NCI-H748 (cell line): ENCODE measurements at regions not wholly inside any gene's neighbourhood (a gene's known extent, or its start where the extent isn't known, plus 50 kb on each side); places are given as distances from the start of the nearest gene placed in this dataset.
A peak's percentile ranks its signal among the peaks of the same experiment; 100 is the strongest.

Experiments
- DNase-seq: peaks from one replicate; lab custom pipeline; 2025; ENCODE audit not compliant: unreplicated experiment; lab: John Stamatoyannopoulos, UW

DNA sequence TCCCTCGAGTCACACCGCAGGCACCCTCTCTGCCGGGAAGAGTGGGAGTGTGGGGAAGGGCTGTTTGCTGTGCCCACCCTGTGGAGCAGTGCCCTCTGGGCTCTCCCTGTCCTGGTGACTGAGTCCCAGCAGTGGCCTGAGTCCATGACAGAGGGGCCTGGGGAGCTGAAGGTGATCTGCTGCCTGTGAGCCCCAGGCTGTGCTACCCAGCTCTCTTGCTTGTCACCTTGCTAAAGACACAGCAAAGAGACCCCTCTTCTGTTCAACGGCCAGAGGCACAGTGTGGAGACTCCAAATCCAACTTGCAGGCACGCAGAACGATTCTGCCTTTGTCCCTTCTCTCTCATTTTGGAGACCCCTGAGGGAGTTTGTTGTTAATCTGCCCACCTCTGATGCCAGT is 232.6 kb downstream of the OPA1 start:
- DNase-seq, result no peak

DNA sequence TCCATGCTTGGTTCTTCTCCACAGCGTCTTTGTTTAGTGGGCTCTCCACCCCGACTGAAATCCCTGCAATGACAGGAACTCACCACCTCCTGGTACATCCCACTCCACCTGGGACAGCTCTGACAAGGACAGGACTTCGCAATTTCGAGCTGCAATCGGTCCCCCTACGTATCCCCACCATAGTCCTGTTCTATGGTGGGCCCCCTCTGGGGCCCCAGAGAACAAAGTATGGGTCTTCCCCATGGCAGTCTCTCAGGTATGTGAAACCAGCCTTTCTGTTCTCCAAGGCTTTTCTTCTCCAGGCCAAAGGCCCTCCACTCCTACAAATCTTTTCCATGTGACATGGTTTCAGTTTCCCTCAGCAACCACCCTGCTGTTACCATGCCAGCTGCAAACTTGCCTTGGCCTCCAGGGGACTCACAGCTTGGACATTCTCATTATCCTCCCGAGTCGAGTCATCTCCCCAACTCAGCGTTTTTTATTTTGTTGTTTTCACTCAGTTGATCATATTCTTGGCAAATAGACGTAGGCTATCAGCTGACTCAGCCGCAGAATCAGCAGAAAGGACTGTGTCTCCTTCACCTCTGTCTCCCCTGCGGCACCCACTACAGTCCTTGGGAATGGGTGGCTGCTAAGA is 233.3 kb downstream of the OPA1 start:
- no peak for DNase-seq

DNA sequence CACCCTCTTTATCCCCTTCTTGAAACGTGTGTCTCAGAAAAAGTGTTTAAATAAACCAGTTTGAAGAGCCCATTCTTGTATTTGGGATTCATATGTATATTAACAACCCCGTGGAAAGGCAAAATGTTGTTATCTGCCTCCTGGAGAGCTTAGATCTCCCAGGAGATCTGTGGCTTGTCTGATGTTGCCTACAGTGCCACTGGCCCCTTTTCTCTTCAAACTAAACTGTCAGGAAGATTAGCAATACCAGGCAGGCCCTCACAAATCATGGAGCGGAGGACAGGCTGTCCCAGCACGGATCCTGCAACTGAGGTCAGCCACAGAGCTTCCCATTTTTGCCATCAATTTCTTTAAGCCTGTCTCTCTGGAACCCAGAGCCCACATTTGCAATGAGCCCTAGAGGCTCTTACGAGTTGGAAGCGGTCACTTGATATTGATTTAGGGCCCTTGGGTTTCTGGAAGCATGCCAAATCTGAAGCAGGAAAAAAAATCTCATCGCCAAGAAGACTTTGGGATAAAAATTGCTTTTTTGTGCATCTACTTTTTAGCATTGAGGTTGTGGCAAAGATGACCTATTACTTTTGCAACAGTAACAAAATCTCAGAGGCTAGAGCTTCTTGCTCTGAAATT is 234.1 kb downstream of the OPA1 start:
- peak; percentile 20 for DNase-seq

DNA sequence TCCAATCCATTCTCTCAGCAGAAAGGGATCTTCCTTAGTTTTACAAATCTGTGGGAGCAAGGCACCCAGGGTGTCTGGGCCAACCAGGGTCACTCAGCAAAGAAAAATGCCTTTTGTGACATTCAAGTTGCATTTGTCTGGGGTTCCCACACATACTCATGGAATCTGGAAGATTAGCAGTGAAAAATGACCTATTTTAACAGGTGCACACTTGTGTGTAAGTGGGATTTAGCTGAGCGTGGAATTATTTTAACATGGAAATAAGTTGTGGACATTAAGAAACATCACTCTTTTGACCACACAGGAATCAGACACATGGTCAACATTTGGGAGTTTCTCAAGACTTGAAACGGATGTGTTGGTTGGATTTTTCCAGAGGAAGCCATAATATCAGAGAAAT is 234.9 kb downstream of the OPA1 start:
- DNase-seq, result no peak

DNA sequence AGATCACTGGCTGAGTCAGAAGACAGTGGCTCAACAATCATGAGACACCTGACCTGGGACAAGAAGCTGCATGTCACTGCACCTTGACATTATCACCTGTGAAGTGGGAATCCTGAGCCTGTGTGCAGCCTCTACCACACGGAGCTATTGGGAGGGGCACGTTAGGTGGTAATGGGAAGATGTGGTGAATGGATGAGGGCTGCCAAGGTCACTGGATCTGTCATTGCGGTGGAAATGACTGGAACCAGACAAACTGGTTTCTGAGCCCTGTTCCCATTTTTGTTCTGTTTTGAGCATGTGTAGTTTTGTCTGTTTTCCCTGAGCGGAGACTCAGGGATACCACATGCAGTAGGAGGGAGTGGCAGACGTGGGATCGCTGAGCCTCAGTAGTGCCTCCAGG is 235.5 kb downstream of the OPA1 start:
- DNase-seq, result peak; percentile 86

DNA sequence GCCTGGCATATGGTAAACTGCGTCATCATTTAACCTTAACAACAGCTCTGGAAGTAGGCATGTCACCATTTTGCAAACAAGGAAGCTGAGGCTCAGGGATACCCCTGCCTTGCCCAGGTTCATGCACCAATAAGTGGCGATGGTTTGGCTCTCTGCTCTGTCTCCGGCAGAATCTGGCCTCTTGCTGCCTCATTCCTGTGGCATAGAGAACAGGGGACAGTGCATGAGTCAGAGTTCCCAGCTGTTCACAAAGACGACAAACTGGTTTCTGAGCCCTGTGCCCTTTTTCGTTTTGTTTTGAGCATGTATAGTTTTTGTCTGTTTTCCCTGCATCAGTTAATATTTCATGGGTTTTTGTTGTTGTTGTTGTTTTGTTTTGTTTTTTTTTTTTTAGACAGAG is 236.8 kb downstream of the OPA1 start:
- DNase-seq, result no peak

DNA sequence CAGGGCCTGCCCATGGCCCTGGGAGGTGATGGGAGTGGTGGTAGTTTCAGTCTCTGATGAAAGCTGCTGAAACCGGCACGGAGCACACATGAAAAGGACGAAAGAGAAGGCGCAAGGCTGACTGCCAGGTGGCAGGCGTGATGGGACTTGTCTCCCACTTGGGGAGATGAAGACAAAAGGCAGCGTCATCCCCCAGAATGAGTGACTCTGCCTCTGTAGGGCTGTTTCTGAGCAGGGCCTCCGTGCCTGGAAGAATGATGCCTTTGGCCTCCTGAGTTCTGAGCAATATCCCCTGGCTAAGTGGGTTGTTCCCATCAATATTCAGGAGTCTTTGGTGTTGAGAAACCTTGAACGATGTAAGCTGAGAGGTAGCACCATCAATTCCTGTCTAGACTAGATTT is 237.8 kb downstream of the OPA1 start:
- peak; percentile 90 for DNase-seq

DNA sequence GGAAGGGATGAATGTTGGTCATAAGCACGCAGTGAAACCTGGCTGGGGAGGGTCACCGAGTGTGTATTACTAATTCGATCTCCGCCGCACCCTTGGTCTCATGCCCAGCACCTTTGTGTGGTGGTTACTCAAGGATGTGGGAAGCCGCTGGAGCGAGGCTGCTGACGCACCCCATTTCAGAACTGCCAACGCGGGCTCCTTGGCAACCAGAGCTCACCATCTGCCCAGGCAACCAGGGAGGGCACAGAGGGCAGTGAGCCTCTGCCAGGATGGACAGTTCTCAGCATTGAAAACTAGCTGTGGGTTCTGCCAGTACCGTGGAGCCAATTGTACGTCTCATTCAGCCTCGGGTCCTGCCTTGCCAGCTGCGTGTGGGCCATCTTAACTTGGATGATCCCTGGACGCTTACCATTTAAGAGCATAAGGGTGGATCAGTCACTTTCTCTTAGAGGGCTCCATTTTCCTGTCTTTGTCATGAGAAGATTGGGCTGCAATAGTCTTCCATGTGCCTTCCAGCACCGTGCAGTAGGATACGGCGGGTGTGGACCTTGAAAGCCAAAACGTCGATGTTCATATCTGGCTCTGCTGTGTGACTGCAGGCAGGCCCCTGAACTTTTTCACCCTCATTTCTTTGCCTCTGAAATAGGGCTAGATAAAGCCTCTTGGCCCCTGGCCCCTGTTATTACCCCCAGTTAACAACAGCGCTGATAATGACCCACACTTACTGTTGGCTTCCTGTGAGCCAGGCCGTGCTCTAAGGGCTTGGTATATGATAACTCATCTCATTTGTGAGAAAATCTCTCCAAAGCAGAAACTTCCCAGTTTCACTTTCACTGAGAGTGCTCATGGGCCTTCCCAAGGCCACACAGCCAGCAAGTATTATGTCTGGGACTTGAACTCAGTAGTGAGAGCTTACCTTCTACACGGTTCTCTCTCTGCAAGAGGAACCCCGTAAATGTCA is 238.8 kb downstream of the OPA1 start:
- peak; percentile 5 for DNase-seq

DNA sequence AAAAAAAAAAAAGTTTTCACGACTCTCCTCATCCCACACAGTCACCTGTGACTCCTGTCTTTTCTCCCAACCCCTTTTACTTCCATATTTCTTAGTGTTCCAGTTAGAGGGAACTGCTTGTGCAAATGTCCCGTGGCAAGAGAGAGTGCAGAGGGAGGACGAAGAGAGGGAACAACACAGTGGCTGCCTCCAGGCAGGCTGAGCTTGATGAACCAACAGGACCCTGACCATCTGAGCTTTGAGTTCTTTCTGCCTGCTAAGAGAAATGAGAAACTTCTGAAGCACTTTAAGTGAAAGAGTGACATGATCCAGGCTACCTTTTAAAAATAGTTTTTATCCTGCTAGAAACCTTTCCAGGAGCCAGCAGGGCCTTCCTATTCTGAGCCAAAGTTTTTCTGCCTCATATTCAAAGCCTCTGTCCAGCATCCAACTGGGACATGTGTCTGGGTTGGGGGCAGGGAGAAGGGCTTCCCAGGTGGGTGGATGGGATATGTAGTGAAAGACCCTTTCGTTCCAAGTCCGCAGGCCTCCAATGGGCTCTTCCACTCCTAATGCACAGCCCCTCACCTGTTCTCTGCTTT is 239.9 kb downstream of the OPA1 start:
- DNase-seq, result no peak

DNA sequence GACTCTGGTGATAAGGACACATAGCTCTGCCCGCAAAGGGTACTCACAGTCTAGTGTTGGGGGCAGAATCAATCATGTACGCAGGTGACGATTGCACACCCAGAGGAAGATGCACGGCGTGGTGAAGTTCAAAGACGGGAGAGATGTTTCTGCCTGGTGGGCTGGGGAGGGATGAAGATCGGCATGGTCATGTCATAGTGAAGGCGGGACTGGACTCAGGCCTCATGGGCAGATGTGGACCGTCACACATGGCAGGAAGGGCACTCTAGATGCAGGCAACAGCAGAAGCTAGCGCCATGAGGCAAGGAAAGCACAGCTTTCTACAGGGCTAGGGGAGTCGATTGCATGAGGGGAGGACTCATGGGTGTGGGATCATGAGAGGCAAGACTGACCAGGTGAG is 240.6 kb downstream of the OPA1 start:
- DNase-seq, result no peak

DNA sequence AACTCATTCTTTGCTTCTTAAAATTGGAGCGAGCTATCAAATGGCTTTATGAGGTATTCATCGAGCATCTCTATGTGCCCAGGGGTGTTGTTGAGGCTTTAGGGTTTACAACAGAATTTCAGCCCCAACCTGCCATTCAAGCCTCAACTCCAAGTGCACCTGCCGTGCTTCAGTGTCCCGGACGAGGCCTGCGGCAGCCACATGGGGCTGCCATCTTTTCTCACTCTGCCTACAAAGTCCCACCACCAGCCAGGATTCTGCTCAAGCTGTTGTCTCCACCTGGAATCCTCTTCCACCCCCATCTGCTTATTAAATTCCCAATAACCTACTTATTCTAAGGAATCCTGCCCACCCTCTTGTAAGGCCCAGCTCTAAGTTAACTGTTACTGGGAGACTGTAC is 242.4 kb downstream of the OPA1 start:
- no peak for DNase-seq

DNA sequence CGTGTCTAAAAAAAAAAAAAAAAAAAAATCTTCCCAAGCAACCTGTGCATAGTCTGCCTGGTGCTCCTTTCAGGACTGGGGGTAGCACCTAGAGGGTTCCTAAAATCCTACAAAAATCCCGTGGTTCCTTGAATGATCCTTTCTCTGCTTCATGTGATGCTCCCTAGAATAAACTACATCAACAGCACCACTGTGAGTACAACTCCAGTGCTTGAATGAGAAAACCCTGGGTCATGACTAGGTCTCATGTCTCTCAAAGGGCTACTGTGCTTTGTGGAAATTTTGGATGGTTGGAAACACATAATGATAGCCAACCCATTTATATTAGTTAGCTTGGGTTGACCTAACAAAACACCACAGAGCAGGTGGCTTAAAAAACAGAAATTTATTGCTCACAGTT is 243.5 kb downstream of the OPA1 start:
- DNase-seq, result no peak

DNA sequence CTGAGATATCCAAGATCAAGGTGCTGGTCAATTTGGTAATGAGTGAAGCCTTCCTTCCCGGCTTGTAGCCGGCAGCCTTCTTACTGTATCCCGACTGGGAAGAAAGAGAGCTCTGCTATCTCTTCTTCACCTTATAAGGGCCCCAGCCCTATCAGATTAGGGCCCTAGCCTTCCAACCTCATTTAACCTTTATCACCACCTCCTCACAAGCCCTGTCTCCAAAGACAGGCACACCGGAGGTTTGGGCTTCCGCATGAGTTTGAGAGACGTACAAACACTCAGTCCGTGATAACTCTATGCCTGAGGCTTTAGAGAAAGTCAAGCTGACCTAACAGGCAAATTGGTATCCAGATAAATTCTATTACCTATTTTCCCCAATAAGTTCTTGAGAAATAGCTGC is 243.9 kb downstream of the OPA1 start:
- no peak for DNase-seq

DNA sequence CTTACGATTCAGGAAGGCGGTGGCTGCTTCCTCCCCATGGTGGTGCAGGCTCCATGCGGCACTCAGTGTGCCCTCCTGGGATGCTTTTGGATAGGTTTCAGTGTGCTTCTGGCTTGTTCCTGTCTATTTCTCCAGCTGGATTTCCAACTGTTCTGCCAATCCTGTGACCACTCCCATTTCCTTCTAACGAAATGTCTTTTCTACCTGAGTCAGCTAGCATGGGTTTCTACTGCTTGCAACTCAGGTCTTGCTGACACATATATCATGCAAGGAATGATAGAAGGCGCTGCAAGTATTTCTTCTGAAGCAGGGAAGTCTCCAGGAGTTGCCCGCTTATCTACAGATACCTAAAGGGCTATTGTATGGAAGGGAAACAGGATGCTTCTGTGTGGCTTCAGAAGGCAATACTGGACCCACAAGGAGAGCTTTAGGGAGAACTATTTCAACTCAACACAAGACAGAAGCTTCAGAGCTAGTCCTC is 244.4 kb downstream of the OPA1 start:
- no peak for DNase-seq

DNA sequence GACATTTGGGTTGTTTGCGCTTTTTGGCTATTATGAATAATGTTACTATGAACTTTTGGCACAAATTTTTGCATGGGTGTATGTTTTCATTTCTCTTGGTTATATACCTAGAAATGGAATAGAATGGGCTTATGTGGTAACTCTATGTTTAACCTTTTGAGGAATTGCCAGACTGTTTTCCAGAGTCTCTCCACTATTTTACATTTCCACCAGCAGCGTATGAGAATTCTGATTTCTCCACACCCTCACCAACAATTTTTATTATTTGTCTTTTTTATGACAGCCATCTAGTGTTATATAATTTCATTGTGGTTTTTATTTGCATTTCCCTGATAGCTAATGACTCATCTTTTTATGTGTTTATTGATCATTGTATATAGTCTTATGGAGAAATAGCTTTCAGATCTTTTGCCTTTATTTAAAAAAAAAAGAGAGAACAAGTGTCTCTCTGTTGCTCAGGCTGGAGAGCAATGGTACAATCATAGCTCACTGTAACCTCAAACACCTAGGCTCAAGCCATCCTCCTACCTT is 247.2 kb downstream of the OPA1 start:
- DNase-seq, result no peak

DNA sequence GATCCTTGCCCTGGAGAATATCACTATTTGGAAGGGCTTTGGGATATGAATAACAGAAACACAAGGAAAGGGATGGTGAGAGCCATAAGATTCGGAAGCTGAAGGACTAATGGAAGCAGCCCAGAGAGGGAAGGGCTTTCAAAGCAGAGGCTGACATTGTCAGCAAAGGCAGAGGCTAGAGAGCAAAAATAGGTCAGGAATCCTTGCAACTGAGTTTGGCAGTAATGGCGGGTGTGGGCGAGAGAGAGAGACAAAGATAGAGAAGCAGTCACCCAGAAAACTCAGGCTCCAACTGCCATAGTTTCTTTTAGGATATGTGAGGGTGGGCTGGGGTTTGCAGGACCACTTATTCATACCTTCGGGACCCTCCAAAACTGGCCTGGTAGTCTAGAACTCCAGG is 248.6 kb downstream of the OPA1 start:
- DNase-seq, result no peak

DNA sequence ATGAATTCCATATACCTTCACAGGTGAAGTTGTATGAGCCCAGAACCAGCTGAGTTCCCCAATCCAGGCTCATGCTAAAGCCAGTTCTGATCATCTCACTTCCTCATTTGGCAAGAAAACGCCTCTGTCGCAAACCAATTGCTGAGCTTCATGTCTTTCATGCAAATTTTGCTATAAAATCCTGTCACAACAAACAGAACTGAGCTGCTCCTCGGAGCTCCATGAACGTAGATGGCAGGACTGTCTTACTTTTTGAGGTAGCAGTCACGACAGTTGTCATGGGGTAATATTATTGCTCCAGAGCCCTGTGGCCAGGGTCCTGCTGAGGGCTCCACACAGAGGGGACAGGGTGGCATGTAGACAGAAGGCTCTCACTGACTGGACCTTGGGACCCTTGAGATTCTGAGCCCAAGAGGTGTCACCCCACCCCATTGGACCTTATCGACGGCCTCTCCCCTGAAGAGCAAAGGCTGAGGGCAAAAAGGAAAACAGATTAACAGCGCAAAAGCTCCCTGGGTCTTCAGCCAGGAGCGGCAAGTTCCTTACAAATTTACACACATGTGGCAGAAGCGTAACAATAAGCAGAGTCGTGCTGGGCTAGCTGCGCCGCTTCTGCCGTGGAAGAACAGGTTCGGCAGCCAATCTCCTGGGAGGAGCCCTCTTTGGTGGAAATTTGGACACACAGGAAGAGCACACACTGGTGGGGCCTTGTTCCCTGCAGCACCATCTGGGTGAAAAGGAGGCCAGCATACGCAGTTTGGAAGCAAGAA is 249.2 kb downstream of the OPA1 start:
- no peak for DNase-seq

DNA sequence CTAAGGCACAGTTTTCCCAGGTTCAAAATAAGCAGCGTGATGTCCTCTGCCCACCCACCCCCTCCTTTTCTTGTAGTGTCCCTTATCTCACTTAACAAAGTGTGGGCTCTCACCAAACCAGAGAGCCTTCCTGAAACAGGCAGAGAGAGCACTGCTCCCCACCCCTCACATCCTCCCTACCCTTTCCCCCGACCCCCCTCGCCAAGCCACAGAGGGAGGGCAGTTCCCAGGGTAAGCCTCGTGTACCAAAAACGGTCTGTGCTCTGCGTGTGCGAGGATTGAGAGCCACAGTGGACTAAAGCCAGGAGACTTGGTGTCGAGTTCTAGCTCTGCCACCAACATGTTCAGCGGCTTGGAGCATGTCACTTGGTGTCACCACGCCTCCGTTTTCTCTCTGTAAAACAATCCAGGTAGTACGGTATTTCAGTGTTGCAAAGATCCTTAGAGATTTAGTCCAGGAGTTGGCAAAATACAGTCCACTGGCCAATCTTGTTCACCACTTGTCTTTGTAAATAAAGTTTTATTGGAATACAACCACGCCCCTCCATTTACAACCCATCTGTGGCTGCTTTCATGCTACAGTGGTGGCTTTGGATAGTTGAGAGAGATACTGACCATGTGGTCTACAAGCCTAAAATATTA is 249.9 kb downstream of the OPA1 start:
- no peak for DNase-seq

DNA sequence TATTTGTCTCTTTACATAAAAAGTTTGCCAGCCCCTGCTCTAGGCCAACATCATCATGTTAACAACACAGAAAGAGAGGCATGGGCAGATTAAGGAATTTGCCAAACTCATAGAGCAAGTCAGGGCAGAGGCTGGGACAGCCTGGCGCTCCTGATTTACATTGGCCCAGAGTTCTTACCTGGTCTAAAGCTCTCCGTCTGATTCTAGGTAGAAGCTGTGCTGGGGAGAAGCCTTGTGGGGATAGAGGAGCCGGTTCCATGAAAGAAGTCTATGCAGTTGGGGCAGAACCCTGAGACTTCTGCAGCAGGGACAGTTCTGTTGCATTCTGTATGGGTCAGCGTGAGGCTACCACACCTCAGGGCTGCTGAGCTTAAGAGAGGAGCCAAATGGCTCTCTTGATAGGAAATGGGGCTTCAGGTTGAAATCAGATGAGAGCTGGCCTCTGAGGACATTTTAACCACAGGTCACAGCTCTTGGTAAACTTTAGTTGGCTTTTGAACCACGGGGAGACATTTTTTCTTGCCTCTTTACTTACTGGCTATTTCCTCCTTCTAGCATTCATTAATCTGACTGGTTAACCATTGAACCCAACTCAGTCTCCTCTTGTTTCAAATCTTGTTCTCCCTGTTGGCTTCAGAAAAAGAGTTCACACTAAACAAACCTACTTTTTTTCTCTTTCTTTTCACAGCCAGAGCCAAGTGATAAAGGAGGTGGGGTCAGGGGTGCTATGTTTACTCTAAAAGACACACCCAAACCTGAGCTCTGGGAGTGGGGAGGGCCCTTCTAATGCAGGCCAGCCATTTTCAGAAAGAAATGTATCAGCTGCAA is 250.7 kb downstream of the OPA1 start:
- DNase-seq, result peak; percentile 50
